BLaER1 (cell line): ENCODE measurements at regions not wholly inside any gene's neighbourhood (a gene's known extent, or its start where the extent isn't known, plus 50 kb on each side); places are given as distances from the start of the nearest gene placed in this dataset.
"Not testable (repeated sequence)": the region's sequence is repeated elsewhere in the genome, so short reads cannot be mapped to it uniquely, and the experiment has no call there.

Source experiments
- H3K27ac ChIP-seq: shearing (Covaris generic); formaldehyde crosslinking; 2 replicates; pipeline ENCODE4 v1.8.1; 2022
- H3K27me3 ChIP-seq: shearing (Covaris generic); formaldehyde crosslinking; 2 replicates; pipeline ENCODE4 v1.8.1; 2022
- H3K36me3 ChIP-seq: shearing (Covaris generic); formaldehyde crosslinking; 2 replicates; pipeline ENCODE4 v1.8.1; 2022
- H3K4me1 ChIP-seq: shearing (Covaris generic); formaldehyde crosslinking; 2 replicates; pipeline ENCODE4 v1.8.1; 2022
- H3K4me2 ChIP-seq: shearing (Covaris generic); formaldehyde crosslinking; 2 replicates; pipeline ENCODE4 v1.8.1; 2022
- H3K4me3 ChIP-seq: shearing (Covaris generic); formaldehyde crosslinking; 2 replicates; pipeline ENCODE4 v1.8.1; 2022
- H3K9ac ChIP-seq: shearing (Covaris generic); formaldehyde crosslinking; 2 replicates; pipeline ENCODE4 v1.8.1; 2022
- H3K9me3 ChIP-seq: shearing (Covaris generic); formaldehyde crosslinking; 2 replicates; pipeline ENCODE4 v1.8.1; 2022
- H4K20me1 ChIP-seq: shearing (Covaris generic); formaldehyde crosslinking; 2 replicates; pipeline ENCODE4 v1.8.1; 2022
- Cebpa-rat ChIP-seq: shearing (Covaris generic); IDR thresholded peaks from 2 replicates; pipeline ENCODE4 v1.8.1; 2022

- no peak overlapping the region for H3K4me3 ChIP-seq
- H4K20me1 ChIP-seq = no peaks in the 10 kb centered on the region
- no peaks in the 10 kb centered on the region for H3K4me1 ChIP-seq
- H3K9me3 ChIP-seq = peaks cover 2% of the 10 kb centered on the region
- TF ChIP-seq Cebpa-rat = no peak
- no peak overlapping the region for H3K9ac ChIP-seq
- no peaks in the 10 kb centered on the region for H3K36me3 ChIP-seq
- H3K4me2 ChIP-seq = no peak overlapping the region
- H3K27ac ChIP-seq = no peak overlapping the region
- H3K27me3 ChIP-seq = no peaks in the 10 kb centered on the region
These were observed 118.2 kb upstream of the PRR16 start for GRCh38 chr5:120345947-120346346.

GRCh38 chr5:120351071-120351470, 113.0 kb upstream of the PRR16 start:
- H3K9me3 ChIP-seq = peaks cover 10% of the 10 kb centered on the region
- H3K4me2 ChIP-seq, H3K9ac ChIP-seq, H3K27me3 ChIP-seq, H3K4me3 ChIP-seq, H4K20me1 ChIP-seq, H3K27ac ChIP-seq, H3K36me3 ChIP-seq: not testable (repeated sequence)
- peaks cover 11% of the 10 kb centered on the region for H3K4me1 ChIP-seq

- H3K9ac ChIP-seq = no peak overlapping the region
- H3K27ac ChIP-seq = no peak overlapping the region
- no peaks in the 10 kb centered on the region for H4K20me1 ChIP-seq
- no peaks in the 10 kb centered on the region for H3K27me3 ChIP-seq
- no peak overlapping the region for H3K4me2 ChIP-seq
- peaks cover 10% of the 10 kb centered on the region for H3K9me3 ChIP-seq
- peaks cover 11% of the 10 kb centered on the region for H3K4me1 ChIP-seq
- TF ChIP-seq Cebpa-rat = no peak
- no peak overlapping the region for H3K4me3 ChIP-seq
- H3K36me3 ChIP-seq = no peaks in the 10 kb centered on the region
These were observed 110.0 kb upstream of the PRR16 start for GRCh38 chr5:120354126-120354525.

GRCh38 chr5:120358949-120359348, 105.2 kb upstream of the PRR16 start:
- Histone ChIP-seq H4K20me1 (no peaks in the 10 kb centered on the region), H3K27me3 (no peaks in the 10 kb centered on the region), H3K4me1 (peaks cover 11% of the 10 kb centered on the region), H3K36me3 (no peaks in the 10 kb centered on the region), H3K9me3 (no peaks in the 10 kb centered on the region), H3K9ac (no peak overlapping the region), H3K27ac (no peak overlapping the region), H3K4me3 (no peak overlapping the region), H3K4me2 (no peak overlapping the region)
- no peak for TF ChIP-seq Cebpa-rat

GRCh38 chr5:120361941-120362340, 102.2 kb upstream of the PRR16 start:
- no peak overlapping the region for H3K27ac ChIP-seq
- H3K4me1 ChIP-seq = no peaks in the 10 kb centered on the region
- H3K4me3 ChIP-seq = no peak overlapping the region
- TF ChIP-seq Cebpa-rat = no peak
- no peak overlapping the region for H3K9ac ChIP-seq
- no peaks in the 10 kb centered on the region for H4K20me1 ChIP-seq
- no peak overlapping the region for H3K4me2 ChIP-seq
- no peaks in the 10 kb centered on the region for H3K36me3 ChIP-seq
- H3K9me3 ChIP-seq = no peaks in the 10 kb centered on the region
- H3K27me3 ChIP-seq = no peaks in the 10 kb centered on the region

GRCh38 chr5:120362426-120362825, 101.7 kb upstream of the PRR16 start:
- Histone ChIP-seq H3K27ac (no peak overlapping the region), H3K27me3 (no peaks in the 10 kb centered on the region), H3K9ac (no peak overlapping the region), H3K4me2 (no peak overlapping the region), H3K4me3 (no peak overlapping the region), H3K4me1 (no peaks in the 10 kb centered on the region), H3K9me3 (no peaks in the 10 kb centered on the region), H4K20me1 (no peaks in the 10 kb centered on the region), H3K36me3 (no peaks in the 10 kb centered on the region)
- TF ChIP-seq Cebpa-rat = no peak

GRCh38 chr5:120365656-120366446, 98.2 kb upstream of the PRR16 start:
- no peak overlapping the region for H3K9ac ChIP-seq
- no peaks in the 10 kb centered on the region for H3K4me1 ChIP-seq
- H3K9me3 ChIP-seq = peaks cover 16% of the 10 kb centered on the region
- H3K27me3 ChIP-seq = no peaks in the 10 kb centered on the region
- no peaks in the 10 kb centered on the region for H3K36me3 ChIP-seq
- no peak overlapping the region for H3K27ac ChIP-seq
- no peak for TF ChIP-seq Cebpa-rat
- H3K4me3 ChIP-seq = no peak overlapping the region
- no peaks in the 10 kb centered on the region for H4K20me1 ChIP-seq
- no peak overlapping the region for H3K4me2 ChIP-seq

GRCh38 chr5:120367896-120368634, 96.0 kb upstream of the PRR16 start:
- Histone ChIP-seq H3K9ac (no peak overlapping the region), H3K4me3 (no peak overlapping the region), H3K4me2 (no peak overlapping the region), H3K27me3 (no peaks in the 10 kb centered on the region), H3K9me3 (peaks cover 16% of the 10 kb centered on the region), H3K36me3 (no peaks in the 10 kb centered on the region), H4K20me1 (no peaks in the 10 kb centered on the region), H3K27ac (no peak overlapping the region), H3K4me1 (no peaks in the 10 kb centered on the region)
- no peak for TF ChIP-seq Cebpa-rat

- Histone ChIP-seq H3K27me3 (no peaks in the 10 kb centered on the region), H3K27ac (no peak overlapping the region), H3K4me3 (no peak overlapping the region), H3K9me3 (peaks cover 16% of the 10 kb centered on the region), H3K36me3 (no peaks in the 10 kb centered on the region), H3K4me1 (no peaks in the 10 kb centered on the region), H3K4me2 (no peak overlapping the region), H3K9ac (no peak overlapping the region), H4K20me1 (no peaks in the 10 kb centered on the region)
- TF ChIP-seq Cebpa-rat = no peak
These were observed 95.0 kb upstream of the PRR16 start for GRCh38 chr5:120368923-120369715.

GRCh38 chr5:120372899-120373298, 91.2 kb upstream of the PRR16 start:
- TF ChIP-seq Cebpa-rat = no peak
- Histone ChIP-seq H3K4me1 (no peaks in the 10 kb centered on the region), H4K20me1 (no peaks in the 10 kb centered on the region), H3K27ac (no peak overlapping the region), H3K36me3 (no peaks in the 10 kb centered on the region), H3K4me3 (no peak overlapping the region), H3K9ac (no peak overlapping the region), H3K4me2 (no peak overlapping the region), H3K9me3 (peaks cover 14% of the 10 kb centered on the region), H3K27me3 (no peaks in the 10 kb centered on the region)
